ENCODE measurements at regions not wholly inside any gene's neighbourhood (a gene's known extent, or its start where the extent isn't known, plus 50 kb on each side); places are given as distances from the start of the nearest gene placed in this dataset.

DNA sequence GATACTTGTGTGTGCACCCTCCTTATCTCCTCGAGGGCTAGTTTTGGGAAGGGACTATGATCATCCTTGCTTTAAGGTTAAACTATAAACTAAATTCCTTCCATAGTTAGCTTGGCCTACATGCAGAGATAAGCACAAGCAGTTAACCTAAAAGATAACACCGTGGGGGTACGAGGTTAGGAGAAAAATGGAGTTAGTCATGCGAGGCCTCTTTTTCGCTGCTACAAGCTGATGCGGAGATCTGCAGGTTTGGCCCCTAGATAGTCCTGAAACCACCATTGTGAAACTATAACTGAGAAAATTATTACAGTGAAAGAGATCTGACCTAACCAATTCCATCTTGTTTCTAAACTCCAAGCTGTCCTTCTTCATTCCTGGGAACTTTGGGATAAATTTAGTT, 113.7 kb upstream of the ZKSCAN2 start:
- DNase-seq (ENCODE audit: low read depth, low spot score) (no peak), ATAC-seq (no peak), FAIRE-seq (no peak)
- no peak overlapping the region for H3K9ac ChIP-seq (ENCODE audit: control insufficient read depth, insufficient read depth, low read length)
- ChIA-PET RAD21 (ENCODE audit: unreplicated experiment) (no interaction called here), CTCF (no interaction called here), POLR2A (no interaction called here), SMC1A (ENCODE audit: uncharacterized antibody, unreplicated experiment) (no interaction called here)
- no TSS peak for BruUV-seq (replicated peaks)
- 19% methylated on average over 6 of the region's 6 CpGs for WGBS (ENCODE audit: insufficient coverage, insufficient replicate concordance, low lambda C conversion rate, missing lambda C conversion rate)
- H3K9me3 ChIP-seq (replicated peaks; ENCODE audit: control insufficient read depth, insufficient read depth, low read length) = no peaks in the 10 kb centered on the region
- H3K79me2 ChIP-seq (ENCODE audit: control insufficient read depth, insufficient read depth, low read length) = no peaks in the 10 kb centered on the region
- no peaks in the 10 kb centered on the region for H3K4me1 ChIP-seq (ENCODE audit: control insufficient read depth, insufficient read depth, low read length)
- no peaks in the 10 kb centered on the region for H3K36me3 ChIP-seq (ENCODE audit: control insufficient read depth in 2 of 2, insufficient read depth in 2 of 2, low read length in 1 of 2)
- in situ Hi-C loops (cut with MboI) (no loop called here), intact Hi-C loops (cut with micrococcal nuclease; ENCODE audit: unreplicated experiment) (no loop called here)
- H3K4me3 ChIP-seq = no peak overlapping the region
- H3K27me3 ChIP-seq (replicated peaks in 1 of 2; ENCODE audit: control insufficient read depth in 2 of 2, insufficient read depth in 2 of 2, low read length in 1 of 2) = no peaks in the 10 kb centered on the region
- H2AFZ ChIP-seq (ENCODE audit: control insufficient read depth, low read depth, low read length) = no peak overlapping the region
- H3K4me2 ChIP-seq (ENCODE audit: control insufficient read depth, insufficient read depth) = no peak overlapping the region
- no peak overlapping the region for H3K27ac ChIP-seq (ENCODE audit: control insufficient read depth, insufficient read depth)
- no peaks in the 10 kb centered on the region for H4K20me1 ChIP-seq (ENCODE audit: control insufficient read depth, insufficient read depth)
- no peak for TF ChIP-seq HDAC6 (IDR thresholded peaks at IDR 0.05; ENCODE audit: unreplicated experiment)
- TF ChIP-seq SREBF1 (IDR thresholded peaks at IDR 0.05; ENCODE audit: low read length) = no peak
- TF ChIP-seq BHLHE40 (IDR thresholded peaks at IDR 0.05; ENCODE audit: borderline replicate concordance in 1 of 2, low read depth in 2 of 2, low read length in 1 of 2) = no peak
- TF ChIP-seq ZNF24 (IDR thresholded peaks at IDR 0.05) = no peak
- TF ChIP-seq, protein P1, sequence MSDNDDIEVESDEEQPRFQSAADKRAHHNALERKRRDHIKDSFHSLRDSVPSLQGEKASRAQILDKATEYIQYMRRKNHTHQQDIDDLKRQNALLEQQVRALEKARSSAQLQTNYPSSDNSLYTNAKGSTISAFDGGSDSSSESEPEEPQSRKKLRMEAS (IDR thresholded peaks at IDR 0.05; ENCODE audit: low read depth, low read length) = no peak
- TF ChIP-seq MYB (IDR thresholded peaks at IDR 0.05; ENCODE audit: borderline replicate concordance, low read depth, low read length) = no peak
- TF ChIP-seq SMAD5 (IDR thresholded peaks at IDR 0.05; ENCODE audit: low read depth) = no peak

DNA sequence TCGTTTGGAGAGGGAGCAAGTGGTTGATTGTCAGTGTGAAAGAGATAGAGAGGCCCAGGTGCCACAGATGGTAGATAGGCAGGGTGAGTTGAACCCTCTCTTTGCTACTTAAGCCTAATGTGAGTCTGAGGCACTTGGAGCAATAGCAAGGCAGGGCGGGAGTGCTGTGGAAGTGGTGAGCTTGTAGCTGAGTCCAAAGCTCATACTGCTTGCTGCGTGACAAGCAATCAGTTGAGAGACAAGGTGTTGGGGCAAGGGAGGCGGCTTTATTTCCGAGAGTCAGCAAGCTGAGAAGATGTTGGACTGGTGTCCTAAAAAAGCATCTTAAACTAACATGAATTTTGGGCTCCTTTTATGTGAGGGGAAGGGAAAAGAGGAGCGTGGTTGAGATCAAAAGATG, 112.9 kb upstream of the ZKSCAN2 start:
- Histone ChIP-seq H4K20me1 (ENCODE audit: control insufficient read depth, insufficient read depth) (no peaks in the 10 kb centered on the region), H3K36me3 (ENCODE audit: control insufficient read depth in 2 of 2, insufficient read depth in 2 of 2, low read length in 1 of 2) (no peaks in the 10 kb centered on the region), H3K9me3 (replicated peaks; ENCODE audit: control insufficient read depth, insufficient read depth, low read length) (no peaks in the 10 kb centered on the region), H3K27ac (ENCODE audit: control insufficient read depth, insufficient read depth) (no peak overlapping the region), H3K4me3 (no peak overlapping the region), H3K27me3 (replicated peaks in 1 of 2; ENCODE audit: control insufficient read depth in 2 of 2, insufficient read depth in 2 of 2, low read length in 1 of 2) (no peaks in the 10 kb centered on the region; a peak in 1 of 4 replicates), H3K4me2 (ENCODE audit: control insufficient read depth, insufficient read depth) (no peak overlapping the region), H2AFZ (ENCODE audit: control insufficient read depth, low read depth, low read length) (no peak overlapping the region), H3K4me1 (ENCODE audit: control insufficient read depth, insufficient read depth, low read length) (no peaks in the 10 kb centered on the region), H3K79me2 (ENCODE audit: control insufficient read depth, insufficient read depth, low read length) (no peaks in the 10 kb centered on the region), H3K9ac (ENCODE audit: control insufficient read depth, insufficient read depth, low read length) (no peak overlapping the region)
- 25% methylated on average over 6 of the region's 6 CpGs for WGBS (ENCODE audit: insufficient coverage, insufficient replicate concordance, low lambda C conversion rate, missing lambda C conversion rate)
- SMC1A ChIA-PET (ENCODE audit: uncharacterized antibody, unreplicated experiment) = no interaction called here
- no peak for FAIRE-seq
- in situ Hi-C loops (cut with MboI) = no loop called here
- CTCF ChIA-PET = no interaction called here
- DNase-seq (ENCODE audit: low read depth, low spot score) = no peak
- intact Hi-C loops (cut with micrococcal nuclease; ENCODE audit: unreplicated experiment) = no loop called here
- no TSS peak for BruUV-seq (replicated peaks)
- no peak for ATAC-seq
- RAD21 ChIA-PET (ENCODE audit: unreplicated experiment) = interaction anchor here (0.6 kb wide), 1 partner anchor 76 kb away, joined by 3 read pairs; no protein-coding TSS in a partner anchor
- POLR2A ChIA-PET = no interaction called here
- no peak for TF ChIP-seq SPI1 (IDR thresholded peaks at IDR 0.05; ENCODE audit: borderline replicate concordance, insufficient read depth, low read depth, low read length)
- TF ChIP-seq CREM (IDR thresholded peaks at IDR 0.05; ENCODE audit: low read depth) = no peak
- no peak for TF ChIP-seq KAT2A (conservative IDR thresholded peaks at IDR 0.05; ENCODE audit: control insufficient read depth, low read depth, low read length)
- TF ChIP-seq, protein P2, sequence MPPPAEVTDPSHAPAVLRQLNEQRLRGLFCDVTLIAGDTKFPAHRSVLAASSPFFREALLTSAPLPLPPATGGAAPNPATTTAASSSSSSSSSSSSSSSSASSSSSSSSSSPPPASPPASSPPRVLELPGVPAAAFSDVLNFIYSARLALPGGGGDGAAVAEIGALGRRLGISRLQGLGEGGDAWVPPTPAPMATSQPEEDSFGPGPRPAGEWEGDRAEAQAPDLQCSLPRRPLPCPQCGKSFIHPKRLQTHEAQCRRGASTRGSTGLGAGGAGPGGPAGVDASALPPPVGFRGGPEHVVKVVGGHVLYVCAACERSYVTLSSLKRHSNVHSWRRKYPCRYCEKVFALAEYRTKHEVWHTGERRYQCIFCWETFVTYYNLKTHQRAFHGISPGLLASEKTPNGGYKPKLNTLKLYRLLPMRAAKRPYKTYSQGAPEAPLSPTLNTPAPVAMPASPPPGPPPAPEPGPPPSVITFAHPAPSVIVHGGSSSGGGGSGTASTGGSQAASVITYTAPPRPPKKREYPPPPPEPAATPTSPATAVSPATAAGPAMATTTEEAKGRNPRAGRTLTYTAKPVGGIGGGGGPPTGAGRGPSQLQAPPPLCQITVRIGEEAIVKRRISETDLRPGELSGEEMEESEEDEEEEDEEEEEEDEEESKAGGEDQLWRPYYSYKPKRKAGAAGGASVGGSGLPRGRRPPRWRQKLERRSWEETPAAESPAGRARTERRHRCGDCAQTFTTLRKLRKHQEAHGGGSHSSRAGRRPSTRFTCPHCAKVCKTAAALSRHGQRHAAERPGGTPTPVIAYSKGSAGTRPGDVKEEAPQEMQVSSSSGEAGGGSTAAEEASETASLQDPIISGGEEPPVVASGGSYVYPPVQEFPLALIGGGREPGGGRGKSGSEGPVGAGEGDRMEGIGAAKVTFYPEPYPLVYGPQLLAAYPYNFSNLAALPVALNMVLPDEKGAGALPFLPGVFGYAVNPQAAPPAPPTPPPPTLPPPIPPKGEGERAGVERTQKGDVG (CRISPR knock-in tag; IDR thresholded peaks at IDR 0.05) = no peak
- TF ChIP-seq TCF12 (IDR thresholded peaks at IDR 0.05; ENCODE audit: low read depth, low read length) = no peak
- TF ChIP-seq, protein P3, sequence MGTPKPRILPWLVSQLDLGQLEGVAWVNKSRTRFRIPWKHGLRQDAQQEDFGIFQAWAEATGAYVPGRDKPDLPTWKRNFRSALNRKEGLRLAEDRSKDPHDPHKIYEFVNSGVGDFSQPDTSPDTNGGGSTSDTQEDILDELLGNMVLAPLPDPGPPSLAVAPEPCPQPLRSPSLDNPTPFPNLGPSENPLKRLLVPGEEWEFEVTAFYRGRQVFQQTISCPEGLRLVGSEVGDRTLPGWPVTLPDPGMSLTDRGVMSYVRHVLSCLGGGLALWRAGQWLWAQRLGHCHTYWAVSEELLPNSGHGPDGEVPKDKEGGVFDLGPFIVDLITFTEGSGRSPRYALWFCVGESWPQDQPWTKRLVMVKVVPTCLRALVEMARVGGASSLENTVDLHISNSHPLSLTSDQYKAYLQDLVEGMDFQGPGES (IDR thresholded peaks at IDR 0.05) = no peak
- TF ChIP-seq TBL1XR1 (IDR thresholded peaks at IDR 0.05; ENCODE audit: low read depth, low read length) = no peak
- no peak for TF ChIP-seq ZNF384 (IDR thresholded peaks at IDR 0.05; ENCODE audit: borderline replicate concordance, low read depth, low read length)

Measured in GM12878 (cell line).